ENCODE measurements at regions not wholly inside any gene's neighbourhood (a gene's known extent, or its start where the extent isn't known, plus 50 kb on each side); places are given as distances from the start of the nearest gene placed in this dataset.
"Not testable (repeated sequence)": the region's sequence is repeated elsewhere in the genome, so short reads cannot be mapped to it uniquely, and the experiment has no call there.

- DNase-seq (ENCODE audit: low read depth in 2 of 2) = not testable (repeated sequence)
These were observed 133.6 kb upstream of the VOPP1 start for GRCh38 chr7:55705728-55706450.

DNA sequence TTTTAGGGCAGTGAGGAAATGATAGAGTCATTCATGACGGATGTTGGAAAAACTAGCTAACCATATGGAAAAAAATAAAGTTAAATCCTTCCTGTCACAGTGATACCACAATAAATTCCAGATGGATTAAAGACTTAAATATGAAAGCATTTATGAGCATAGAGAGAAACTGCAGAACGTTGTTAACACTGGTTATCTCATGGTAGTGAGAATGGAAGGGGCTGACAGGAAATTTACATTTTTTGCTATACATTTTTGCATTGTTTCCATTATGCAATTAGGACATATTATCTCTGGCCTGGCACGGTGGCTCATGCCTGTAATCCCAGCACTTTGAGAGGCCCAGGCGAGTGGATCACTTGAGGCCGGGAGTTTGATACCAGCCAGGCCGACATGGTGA lies 130.5 kb upstream of the VOPP1 start:
- DNase-seq (ENCODE audit: low read depth in 2 of 2) = not testable (repeated sequence)

DNA sequence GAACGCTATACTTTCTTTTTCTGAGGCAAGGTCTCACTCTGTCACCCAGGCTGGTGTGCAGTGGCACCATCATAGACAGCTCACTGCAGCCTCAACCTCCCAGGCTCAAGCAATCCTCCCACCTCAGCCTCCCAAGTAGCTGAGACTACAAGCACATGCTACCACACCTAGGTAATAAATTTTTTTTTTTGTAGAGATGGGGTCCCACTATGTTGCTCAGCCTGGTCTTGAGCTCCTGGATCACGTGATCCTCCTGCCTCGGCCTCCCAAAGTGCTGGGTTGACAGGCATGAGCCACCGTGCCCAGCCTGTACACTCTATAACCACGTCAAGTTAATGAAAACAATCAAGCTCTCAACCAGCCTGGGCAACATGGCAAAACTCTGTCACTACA lies 127.1 kb upstream of the VOPP1 start:
- DNase-seq (ENCODE audit: low read depth in 2 of 2) = not testable (repeated sequence)

DNA sequence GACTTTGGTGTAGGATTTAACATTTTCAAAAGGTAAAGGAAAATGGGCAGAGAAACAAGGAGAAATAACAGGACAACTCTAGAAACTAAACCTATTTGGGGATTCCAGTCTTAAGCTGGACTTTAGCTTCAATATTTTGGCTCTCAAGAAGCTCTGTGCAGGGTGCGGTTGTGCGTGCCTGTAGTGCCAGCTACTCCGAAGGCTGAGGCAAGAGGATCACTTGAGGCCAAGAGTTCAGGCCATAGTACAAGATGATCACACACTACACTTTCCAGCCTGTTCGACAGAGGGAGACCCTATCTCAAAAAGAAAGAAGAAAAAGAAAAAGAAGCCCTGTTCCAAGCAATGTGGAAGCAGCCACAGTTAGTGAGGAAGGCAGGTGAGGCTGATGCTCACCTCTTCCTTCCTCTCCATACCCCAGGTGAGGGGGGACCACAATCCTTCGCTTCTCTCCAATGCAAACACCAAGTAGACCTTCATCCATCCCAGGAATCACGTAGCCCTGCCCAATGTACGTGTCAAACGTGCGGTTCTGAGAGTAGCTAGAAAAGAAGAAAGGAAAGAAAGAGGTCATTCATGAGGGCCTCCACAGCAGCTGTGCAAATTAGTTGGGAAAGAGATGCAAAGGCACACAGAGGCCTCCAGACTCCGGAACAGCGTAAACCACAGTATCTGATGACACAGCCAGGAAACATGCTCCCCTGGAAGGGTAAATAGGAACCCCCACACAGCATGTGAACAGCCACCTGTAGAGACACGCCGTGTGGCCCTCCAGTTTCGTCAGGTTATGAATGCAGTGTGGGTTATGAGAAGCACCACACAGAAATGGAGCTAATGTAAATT lies 126.5 kb upstream of the VOPP1 start:
- not testable (repeated sequence) for DNase-seq (ENCODE audit: low read depth in 2 of 2)

GRCh38 chr7:55695893-55696701 lies 123.8 kb upstream of the VOPP1 start:
- DNase-seq (ENCODE audit: low read depth in 2 of 2) = not testable (repeated sequence)

DNA sequence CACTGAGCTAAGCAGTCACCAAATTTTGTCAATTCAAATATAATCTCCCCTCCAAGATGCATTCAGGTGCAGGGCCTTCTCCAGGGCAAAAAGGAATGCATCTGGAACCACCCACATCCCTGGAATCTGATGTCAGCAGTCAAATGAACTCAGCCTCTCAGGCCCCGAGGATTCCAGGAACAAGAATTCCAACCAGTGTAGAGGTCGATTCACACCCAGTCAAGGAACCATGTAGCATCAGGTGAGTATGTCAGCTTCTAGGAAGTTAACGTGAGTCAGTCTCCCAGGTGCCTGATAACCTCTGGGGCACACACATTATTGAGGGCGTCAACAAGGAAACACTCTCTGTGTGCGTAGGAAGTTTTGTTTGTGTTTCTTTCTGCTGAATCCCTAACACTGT lies 122.2 kb upstream of the VOPP1 start:
- DNase-seq (ENCODE audit: low read depth in 2 of 2) = not testable (repeated sequence)

DNA sequence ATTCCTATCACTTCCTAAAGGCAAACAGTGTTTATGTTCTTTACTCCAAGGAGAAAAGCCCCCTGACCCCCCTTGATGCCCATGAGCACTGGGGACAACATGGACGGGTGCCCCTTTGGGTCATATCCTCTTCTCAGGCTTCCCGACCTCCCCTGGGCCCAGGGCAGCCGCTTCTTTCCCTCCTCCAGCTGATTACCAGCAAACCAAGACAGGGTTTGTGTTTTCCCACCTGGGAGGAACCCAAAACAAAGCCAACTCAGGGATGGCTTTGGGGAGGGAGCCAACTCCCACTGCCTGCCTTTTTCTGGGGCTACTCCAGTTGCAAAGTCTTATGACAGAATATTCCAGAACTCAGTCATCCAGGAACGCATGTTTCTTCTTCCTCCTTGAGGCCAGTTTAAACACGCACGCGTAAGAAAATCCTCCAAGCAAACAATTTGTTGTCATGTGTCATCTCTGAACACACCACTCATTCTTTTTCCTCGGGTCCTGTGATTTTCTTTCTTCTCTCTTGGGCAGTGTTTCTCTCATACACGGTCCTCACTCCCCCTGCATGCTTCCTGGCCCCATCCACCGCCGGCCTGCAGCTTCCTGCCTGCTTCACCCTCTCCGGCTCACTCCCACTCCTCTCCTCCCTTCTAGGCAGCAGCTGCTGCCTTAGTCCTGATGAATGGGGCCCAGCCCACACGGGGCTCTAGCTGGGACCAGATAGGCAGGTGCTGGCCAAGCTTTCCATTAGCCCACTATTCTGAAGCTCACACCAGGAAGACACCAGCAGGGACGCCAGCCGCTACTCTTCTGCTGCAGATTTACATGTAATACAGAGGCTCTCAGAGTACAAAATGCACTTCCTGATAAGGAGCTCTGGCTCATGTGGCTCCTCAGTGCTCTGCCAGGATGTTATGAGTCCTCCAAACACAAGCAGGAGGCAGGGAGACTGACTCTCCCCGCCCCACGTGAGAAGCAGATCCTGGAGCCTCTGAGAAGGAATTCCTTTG lies 116.7 kb upstream of the VOPP1 start:
- not testable (repeated sequence) for DNase-seq (ENCODE audit: low read depth in 2 of 2)

GRCh38 chr7:55688261-55688660 lies 116.0 kb upstream of the VOPP1 start:
- not testable (repeated sequence) for DNase-seq (ENCODE audit: low read depth in 2 of 2)

DNA sequence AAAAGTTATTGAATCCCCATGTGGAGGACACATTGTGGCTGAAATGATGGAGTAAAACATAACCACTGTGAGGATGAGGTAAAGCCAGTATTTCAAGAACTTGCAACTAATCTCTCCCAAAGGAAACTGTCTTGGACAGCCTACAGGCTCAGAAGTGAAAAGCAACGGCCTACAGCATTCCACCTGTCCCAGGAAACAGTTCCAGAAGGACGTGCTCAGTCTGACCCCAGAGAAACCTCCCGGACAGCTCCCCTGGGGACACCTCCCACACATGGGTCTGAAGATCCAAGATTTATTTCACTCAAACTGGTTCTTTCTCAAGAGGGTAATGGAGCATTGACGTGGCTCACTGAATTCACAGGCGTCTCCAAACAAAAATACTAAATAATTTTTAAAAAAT lies 115.0 kb upstream of the VOPP1 start:
- DNase-seq (ENCODE audit: low read depth in 2 of 2) = not testable (repeated sequence)

- DNase-seq (ENCODE audit: low read depth in 2 of 2) = not testable (repeated sequence)
These were observed 114.5 kb upstream of the VOPP1 start for GRCh38 chr7:55686771-55687170.

DNA sequence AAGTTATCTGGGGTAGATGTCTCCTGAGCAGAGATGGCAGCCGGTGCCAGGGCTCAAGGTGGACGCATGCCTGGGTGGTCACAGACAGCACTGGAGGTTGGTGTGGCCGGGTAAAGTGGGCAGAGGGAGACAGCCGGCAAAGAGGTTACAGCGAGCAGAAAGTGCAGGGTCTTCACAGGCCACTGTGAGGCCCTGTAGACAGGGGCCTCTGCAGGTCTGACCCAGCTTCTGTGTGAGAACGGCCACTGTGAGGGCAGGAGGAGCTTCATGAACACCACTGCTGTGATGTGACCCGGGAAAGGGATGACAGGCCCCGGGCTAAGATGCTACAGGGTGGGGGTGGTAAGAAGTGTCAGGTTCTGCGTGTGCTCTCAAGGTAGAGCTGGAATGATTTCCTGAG lies 111.2 kb upstream of the VOPP1 start:
- not testable (repeated sequence) for DNase-seq (ENCODE audit: low read depth in 2 of 2)

GRCh38 chr7:55675589-55675988 lies 103.3 kb upstream of the VOPP1 start:
- DNase-seq (ENCODE audit: low read depth in 2 of 2) = not testable (repeated sequence)

- DNase-seq (ENCODE audit: low read depth in 2 of 2) = not testable (repeated sequence)
These were observed 101.2 kb upstream of the VOPP1 start for GRCh38 chr7:55673525-55673924.

GRCh38 chr7:55672084-55672483 lies 99.8 kb upstream of the VOPP1 start:
- DNase-seq (ENCODE audit: low read depth in 2 of 2) = not testable (repeated sequence)

DNA sequence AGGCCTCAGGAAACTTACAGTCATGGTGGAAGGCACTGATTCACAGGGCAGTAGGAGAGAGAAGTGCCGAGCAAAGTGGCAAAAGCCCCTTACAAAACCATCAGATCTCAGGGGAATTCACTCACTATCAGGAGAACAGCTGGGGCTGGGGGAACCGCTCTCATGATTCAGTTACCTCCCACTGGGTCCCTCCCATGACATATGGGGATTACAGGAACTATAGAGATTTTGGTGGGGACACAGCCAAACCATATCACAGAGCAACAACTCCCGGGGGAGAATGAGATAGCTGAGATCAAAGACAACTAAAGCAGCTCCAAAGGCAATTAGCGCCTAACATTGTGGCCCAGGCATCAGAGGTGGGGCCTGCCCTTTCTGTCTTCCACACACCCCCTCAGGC lies 85.4 kb upstream of the VOPP1 start:
- DNase-seq (ENCODE audit: low read depth in 2 of 2) = no peak

- DNase-seq (ENCODE audit: low read depth in 2 of 2) = no peak
These were observed 78.8 kb upstream of the VOPP1 start for GRCh38 chr7:55651057-55651456.

- DNase-seq (ENCODE audit: low read depth in 2 of 2) = no peak
These were observed 76.9 kb upstream of the VOPP1 start for GRCh38 chr7:55649238-55649637.

- no peak for DNase-seq (ENCODE audit: low read depth in 2 of 2)
These were observed 72.3 kb upstream of the VOPP1 start for GRCh38 chr7:55644567-55644966.

GRCh38 chr7:55642266-55642665 lies 70.0 kb upstream of the VOPP1 start:
- no peak for DNase-seq (ENCODE audit: low read depth in 2 of 2)

DNA sequence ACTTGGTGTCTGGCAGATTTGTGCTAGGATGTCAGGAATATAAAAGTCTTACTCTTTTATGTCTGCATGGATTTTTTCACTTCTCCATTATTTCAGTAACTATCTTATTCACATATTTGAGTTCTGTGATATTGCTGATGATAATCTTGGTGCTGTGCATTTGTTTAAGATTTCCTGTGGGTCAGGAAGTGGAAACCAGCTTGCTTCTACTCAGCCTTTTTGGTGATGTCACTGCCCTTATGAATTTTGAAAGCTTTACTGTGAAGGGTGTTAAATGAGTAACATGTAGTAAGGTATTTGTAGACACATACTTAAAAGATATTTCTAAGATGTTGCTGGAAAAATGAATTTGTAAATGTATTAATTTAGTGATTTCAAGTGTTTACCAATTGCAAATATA lies 69.5 kb upstream of the VOPP1 start:
- DNase-seq (ENCODE audit: low read depth in 2 of 2) = no peak

DNA sequence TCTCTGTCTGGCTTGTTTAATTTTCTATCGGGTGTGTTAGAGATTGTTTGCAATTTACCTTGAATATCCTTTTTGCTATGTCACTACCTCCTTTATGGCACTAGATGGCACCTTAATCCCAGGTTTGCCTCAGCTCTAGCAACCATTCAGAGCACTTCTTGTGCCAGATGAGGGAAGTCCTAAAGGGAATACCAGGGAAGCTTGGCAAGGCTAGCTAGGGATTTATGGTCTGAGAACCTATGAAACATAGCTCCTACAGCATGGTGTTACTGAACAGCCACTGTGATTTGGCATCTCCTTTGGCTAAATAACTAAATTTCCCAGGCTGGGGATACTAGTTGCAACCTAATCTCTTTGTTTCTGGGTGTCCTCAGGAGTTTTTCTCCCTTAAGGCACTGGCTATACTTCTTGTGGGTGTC lies 69.0 kb upstream of the VOPP1 start:
- DNase-seq (ENCODE audit: low read depth in 2 of 2) = peak in 1 of 2 donors; percentile 9

Data from stimulated activated CD8-positive, alpha-beta memory T cell treated with anti-CD3 and anti-CD28 coated beads, Interleukin-7, amount 100 ng/mL, for 4 hours (primary cell).